Right atrium auricular region (tissue), 2 donors: ENCODE measurements at regions not wholly inside any gene's neighbourhood (a gene's known extent, or its start where the extent isn't known, plus 50 kb on each side); places are given as distances from the start of the nearest gene placed in this dataset.

Experiments used
- DNase-seq: peaks from one replicate; pipeline ENCODE4 v3.0.0-alpha.2; 2019; ENCODE audit warnings: low spot score
- H3K27ac ChIP-seq, 2 donors: fragments of 200-600 bp; sonication (generic); 1 replicate in 1 of 2; 2 replicates in 1 of 2; pipeline ENCODE4 v1.5.1; 2016 to 2019
- H3K27me3 ChIP-seq, 2 donors: fragments of 200-600 bp; sonication (generic); one replicate each; pipeline versions ENCODE4 v1.5.1 to v1.6.0; 2017 to 2019
- H3K36me3 ChIP-seq: fragments of 200-600 bp; sonication (generic); one replicate; pipeline ENCODE4 v1.5.1; 2016
- H3K4me1 ChIP-seq, 2 donors: fragments of 200-600 bp; sonication (generic); one replicate each; pipeline versions ENCODE4 v1.5.1 to v1.6.0; 2017 to 2019
- H3K4me3 ChIP-seq, 2 donors: fragments of 200-600 bp; sonication (generic); 1 replicate in 1 of 2; 2 replicates in 1 of 2; pipeline ENCODE4 v1.5.1; 2017 to 2019; ENCODE audit warnings: mild to moderate bottlenecking in 1 of 2, moderate library complexity in 1 of 2
- H3K9me3 ChIP-seq, 2 donors: fragments of 200-600 bp; sonication (generic); one replicate each; pipeline ENCODE4 v1.5.1; 2019
- TF ChIP-seq, protein P1 (sequence below), 2 donors: fragments of 200-600 bp; sonication (generic); IDR thresholded peaks; one replicate each; pipeline ENCODE4 v1.5.1; 2019; ENCODE audit warnings: antibody characterized with exemption in 2 of 2

DNA sequence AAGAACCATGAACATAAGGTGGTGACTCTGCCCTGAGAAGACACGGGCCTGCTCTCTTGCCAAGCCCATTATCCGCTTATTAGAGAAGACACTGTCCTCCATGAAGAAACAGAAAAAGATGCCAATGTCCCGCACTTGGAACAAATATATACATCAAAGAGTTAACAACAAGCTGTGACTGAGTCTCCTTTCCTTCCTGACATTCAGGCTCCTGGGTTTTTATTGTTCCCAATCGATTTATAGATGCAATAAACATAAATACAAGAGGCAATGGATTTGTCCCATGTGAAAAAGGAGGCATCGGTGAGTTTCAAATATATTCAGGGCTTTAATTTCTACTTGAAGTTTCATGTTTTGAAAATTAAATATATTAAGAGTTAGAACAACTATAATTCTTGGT, 169.2 kb upstream of the CPEB2 start:
- no peaks in the 10 kb centered on the region for H3K36me3 ChIP-seq
- TF ChIP-seq, protein P1, sequence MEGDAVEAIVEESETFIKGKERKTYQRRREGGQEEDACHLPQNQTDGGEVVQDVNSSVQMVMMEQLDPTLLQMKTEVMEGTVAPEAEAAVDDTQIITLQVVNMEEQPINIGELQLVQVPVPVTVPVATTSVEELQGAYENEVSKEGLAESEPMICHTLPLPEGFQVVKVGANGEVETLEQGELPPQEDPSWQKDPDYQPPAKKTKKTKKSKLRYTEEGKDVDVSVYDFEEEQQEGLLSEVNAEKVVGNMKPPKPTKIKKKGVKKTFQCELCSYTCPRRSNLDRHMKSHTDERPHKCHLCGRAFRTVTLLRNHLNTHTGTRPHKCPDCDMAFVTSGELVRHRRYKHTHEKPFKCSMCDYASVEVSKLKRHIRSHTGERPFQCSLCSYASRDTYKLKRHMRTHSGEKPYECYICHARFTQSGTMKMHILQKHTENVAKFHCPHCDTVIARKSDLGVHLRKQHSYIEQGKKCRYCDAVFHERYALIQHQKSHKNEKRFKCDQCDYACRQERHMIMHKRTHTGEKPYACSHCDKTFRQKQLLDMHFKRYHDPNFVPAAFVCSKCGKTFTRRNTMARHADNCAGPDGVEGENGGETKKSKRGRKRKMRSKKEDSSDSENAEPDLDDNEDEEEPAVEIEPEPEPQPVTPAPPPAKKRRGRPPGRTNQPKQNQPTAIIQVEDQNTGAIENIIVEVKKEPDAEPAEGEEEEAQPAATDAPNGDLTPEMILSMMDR (IDR thresholded peaks at IDR 0.05): no peak
- no peaks in the 10 kb centered on the region for H3K4me1 ChIP-seq
- no peak for DNase-seq
- H3K9me3 ChIP-seq: no peaks in the 10 kb centered on the region
- H3K27me3 ChIP-seq: no peaks in the 10 kb centered on the region
- H3K4me3 ChIP-seq: no peak overlapping the region
- no peak overlapping the region for H3K27ac ChIP-seq

DNA sequence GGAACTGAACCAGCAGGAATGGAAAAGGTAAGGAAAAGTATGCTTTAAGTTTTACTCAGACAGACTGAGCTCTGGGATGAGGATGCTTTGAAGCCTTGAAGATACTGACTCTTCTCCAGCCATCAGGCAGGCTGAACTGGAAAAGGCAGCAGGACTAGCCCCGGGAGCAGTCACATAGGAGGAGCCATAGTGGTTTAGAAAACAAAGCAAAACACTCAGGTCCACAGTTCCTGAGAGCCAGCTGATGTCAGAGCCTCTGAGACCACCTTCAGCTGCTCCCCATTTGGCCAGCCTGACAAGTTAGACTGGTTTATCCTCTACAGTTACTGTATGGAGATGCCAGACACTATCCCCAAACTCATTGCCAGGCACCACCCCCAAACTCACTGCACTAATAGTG, 167.9 kb upstream of the CPEB2 start:
- Histone ChIP-seq H3K27ac (no peak overlapping the region), H3K4me3 (no peak overlapping the region), H3K4me1 (no peaks in the 10 kb centered on the region), H3K27me3 (no peaks in the 10 kb centered on the region), H3K9me3 (no peaks in the 10 kb centered on the region), H3K36me3 (no peaks in the 10 kb centered on the region)
- no peak for DNase-seq
- TF ChIP-seq, protein P1 (IDR thresholded peaks at IDR 0.05): no peak

DNA sequence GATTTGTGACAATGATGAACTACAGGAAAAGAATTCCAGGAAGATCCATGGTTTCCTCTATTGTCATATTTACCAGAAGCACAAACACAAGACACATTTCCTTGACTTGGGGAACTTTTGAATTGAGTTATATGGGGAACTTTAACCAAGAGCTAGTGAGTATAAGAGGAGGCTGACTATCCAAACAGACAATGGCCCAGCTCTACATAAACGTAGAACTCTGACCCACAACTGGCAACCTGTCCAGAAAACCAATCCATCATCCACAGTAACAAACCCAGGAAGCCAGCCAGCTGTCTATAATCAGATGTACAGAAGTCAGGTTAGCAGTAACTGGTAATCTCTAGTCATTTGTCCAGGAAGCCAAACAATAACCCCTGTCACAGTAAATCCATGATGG, 167.0 kb upstream of the CPEB2 start:
- Histone ChIP-seq H3K9me3 (no peaks in the 10 kb centered on the region), H3K4me1 (no peaks in the 10 kb centered on the region), H3K36me3 (no peaks in the 10 kb centered on the region), H3K27ac (no peak overlapping the region), H3K4me3 (no peak overlapping the region), H3K27me3 (no peaks in the 10 kb centered on the region)
- no peak for DNase-seq
- TF ChIP-seq, protein P1 (IDR thresholded peaks at IDR 0.05): no peak

DNA sequence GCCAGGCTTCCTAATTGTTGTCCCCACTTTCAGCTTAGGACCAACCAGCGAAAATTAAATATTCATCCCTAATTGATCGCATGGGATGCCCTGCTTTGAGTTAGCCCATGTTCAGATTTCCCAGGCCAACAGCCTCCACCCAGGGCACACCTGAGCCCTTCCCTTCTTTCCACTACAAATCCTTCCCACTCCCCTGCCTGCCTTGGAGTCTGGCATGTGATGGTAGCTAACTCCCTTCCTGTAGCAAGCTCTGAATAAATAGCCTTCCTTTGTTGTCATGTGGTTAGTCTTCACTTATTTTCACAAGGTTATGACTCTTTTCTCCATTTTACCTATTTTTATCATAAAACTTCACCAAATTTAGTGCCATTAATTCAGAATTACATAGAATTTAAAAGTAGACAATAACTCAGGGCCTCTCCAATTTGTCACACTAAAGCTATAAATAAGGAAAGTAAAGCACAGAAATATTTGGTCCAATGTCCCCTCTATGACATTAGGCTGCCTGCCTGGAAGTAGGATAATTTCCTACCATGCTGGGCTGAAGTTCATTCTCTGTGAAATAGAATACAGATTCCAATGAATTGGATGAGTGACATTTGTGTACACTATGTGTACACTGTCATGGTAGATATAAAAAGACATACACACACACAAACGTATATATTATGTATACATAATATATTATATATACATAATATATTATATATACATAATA, 166.4 kb upstream of the CPEB2 start:
- TF ChIP-seq, protein P1 (IDR thresholded peaks at IDR 0.05): no peak
- no peaks in the 10 kb centered on the region for H3K9me3 ChIP-seq
- no peak overlapping the region for H3K4me3 ChIP-seq
- DNase-seq: no peak
- no peaks in the 10 kb centered on the region for H3K4me1 ChIP-seq
- H3K36me3 ChIP-seq: no peaks in the 10 kb centered on the region
- H3K27ac ChIP-seq: no peak overlapping the region
- no peaks in the 10 kb centered on the region for H3K27me3 ChIP-seq

DNA sequence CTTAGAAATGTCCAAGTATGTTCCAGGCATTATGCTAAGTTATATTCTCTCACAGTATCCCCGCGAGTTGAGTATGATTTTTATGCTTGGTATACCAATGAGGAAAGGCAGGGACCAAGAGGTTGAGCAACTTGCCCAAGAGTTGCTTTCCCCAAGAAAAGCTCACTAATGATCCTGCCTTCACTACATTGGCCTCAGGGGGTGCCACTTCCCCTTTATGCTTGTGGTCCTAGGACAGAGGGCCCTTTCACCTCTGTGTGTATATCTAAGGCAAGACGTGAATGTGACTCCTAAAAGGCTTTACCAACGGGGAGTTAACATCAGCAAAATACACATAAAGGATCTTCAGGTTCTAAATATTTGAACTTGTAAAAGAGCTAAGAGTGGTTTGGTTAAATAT, 164.4 kb upstream of the CPEB2 start:
- Histone ChIP-seq H3K27me3 (no peaks in the 10 kb centered on the region), H3K36me3 (no peaks in the 10 kb centered on the region), H3K4me3 (no peak overlapping the region), H3K4me1 (peaks cover 0 to 16% of the 10 kb centered on the region in 2 donors), H3K9me3 (no peaks in the 10 kb centered on the region), H3K27ac (no peak overlapping the region)
- DNase-seq: no peak
- TF ChIP-seq, protein P1 (IDR thresholded peaks at IDR 0.05): no peak
